HG03066 (cell line): ENCODE measurements at regions not wholly inside any gene's neighbourhood (a gene's known extent, or its start where the extent isn't known, plus 50 kb on each side); places are given as distances from the start of the nearest gene placed in this dataset.

Experiments used
- ATAC-seq: cut with Tn5 transposase; IDR thresholded peaks from one replicate; pipeline ENCODE4 v1.9.1; 2021; ENCODE audit warnings: low read depth; ENCODE audit not compliant: unreplicated experiment

DNA sequence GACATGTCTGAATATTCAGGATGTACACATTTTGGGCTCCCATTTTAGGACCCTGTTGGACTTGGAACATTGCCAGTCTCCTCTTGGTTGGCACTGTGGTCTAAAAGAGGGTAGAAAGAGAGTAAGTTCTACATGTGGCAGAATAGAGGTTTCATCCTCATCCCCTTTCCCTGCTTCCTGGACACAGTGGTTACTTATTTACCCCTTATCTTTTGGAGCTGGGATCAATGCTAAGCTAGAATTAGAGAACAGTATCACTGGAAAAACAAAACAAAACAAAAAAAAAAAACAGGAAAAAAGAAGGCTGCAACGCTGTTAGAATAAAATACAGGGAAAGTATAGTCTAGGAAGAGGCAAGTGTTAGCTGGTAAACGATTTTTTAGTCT, 790.6 kb downstream of the MAFB start:
- no peak for ATAC-seq

GRCh38 chr20:39897781-39898466, 791.1 kb downstream of the MAFB start:
- ATAC-seq: no peak

GRCh38 chr20:39897058-39897457, 792.0 kb downstream of the MAFB start:
- no peak for ATAC-seq

DNA sequence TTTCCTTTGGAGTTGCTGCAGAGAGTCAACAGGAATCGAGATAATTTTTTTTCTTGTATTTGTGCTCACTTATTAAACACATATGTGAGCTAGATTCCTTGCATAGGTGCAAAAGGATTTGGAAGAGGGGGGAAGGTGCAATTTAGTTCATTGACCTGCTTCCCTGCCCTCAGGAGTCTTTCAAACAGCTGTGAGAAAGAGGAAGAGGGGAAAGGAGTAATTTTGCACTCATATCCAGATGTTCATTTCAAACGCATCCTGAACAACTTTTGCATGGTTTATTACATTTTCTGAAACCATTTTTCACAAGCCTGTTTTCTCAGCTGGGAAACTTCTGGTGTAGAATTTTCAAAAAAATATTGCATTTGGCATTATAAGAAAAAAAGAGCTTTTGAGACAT, 795.0 kb downstream of the MAFB start:
- no peak for ATAC-seq

DNA sequence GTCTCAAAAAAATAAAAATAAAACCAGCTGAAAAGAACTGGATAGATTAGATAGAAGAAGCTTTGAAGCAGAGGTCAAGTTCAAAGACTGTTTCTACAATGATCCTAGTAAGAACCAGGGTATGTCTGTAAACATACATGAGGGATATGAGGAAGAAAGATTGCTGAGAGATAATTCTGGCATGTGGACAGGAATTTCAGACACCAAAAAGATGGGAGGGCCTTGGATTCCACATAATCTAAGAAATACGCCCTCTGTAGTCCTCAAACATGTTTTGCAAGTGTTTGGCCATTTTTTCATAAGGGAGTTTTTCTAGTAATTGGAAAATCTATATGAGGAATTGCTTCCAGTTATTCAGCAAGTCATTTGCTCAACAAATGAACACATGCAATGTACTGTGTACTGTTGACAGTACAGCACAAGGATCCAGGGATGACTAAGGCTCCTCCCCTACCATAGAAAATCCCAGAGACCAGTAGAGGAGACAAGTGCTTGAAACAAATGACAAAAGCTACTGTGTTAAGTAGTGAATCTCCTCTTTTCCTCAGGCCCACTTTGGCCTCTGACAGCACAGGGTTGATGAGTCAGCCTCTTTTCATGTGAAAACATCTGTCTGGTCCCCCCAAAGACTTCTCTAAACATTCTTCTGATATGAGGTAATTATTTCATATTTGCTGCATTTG, 795.9 kb downstream of the MAFB start:
- ATAC-seq: no peak

DNA sequence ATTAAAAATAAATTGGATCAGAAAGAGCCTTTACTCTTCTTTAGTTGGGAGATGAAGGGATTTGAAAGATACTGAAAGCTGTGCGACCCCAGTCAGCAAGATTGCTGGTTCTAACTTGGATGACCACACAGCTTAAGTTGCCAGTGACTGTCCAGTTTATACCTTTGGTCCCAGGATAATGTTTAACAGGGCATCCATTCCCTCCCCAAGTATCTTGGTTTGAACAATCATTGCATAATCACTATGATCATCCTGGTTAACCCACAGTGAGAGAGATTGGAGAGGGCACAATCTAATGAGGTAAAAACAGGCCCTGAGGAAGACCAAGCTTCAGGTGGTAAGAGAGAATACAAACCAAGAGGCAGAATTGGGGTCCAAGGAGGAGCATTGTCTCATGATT, 798.3 kb downstream of the MAFB start:
- ATAC-seq: no peak

DNA sequence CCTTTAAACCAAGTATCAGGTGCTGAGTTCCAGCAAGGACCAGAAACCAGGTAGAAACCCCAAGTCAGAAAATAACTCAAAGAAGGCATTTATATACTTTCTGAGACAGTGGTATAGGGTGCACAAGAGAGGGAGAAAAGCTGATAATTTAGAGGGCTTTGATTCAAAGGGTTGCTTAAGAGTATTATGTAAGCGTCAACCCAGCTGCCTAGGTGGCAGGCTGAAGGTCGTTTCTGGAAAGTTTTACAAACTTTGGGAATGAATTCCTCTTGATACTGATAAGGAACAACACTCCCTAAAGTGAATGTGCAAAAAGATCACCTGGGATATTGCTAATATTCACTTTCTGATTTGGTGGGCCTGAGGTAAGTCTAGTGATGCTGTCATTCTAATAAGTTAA, 800.7 kb downstream of the MAFB start:
- no peak for ATAC-seq

DNA sequence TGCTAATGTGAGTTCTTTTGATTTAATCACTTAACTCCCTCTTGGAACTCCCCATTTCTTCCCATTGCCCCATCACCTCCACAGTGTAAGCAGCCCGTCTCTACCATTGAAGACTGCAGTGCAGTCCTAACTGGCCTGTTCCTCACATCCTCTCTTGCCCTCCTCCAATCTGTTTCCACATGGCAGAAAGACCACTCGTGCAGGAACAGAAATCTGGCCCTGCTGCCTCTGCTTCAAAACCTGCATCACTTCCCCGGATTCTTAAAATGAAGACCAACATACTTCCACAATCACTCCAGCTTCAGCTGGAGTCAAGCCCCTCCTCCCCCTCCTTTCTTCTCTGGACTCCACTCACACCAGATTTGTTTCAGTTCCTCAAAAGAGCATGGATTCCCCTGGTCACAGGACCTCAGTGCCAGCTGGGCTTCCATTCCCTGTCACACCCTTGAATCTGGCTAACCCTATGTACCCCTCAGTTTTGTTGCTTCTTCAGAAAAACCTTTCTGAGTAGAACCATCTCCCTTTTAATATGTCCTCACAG, 802.3 kb downstream of the MAFB start:
- no peak for ATAC-seq

DNA sequence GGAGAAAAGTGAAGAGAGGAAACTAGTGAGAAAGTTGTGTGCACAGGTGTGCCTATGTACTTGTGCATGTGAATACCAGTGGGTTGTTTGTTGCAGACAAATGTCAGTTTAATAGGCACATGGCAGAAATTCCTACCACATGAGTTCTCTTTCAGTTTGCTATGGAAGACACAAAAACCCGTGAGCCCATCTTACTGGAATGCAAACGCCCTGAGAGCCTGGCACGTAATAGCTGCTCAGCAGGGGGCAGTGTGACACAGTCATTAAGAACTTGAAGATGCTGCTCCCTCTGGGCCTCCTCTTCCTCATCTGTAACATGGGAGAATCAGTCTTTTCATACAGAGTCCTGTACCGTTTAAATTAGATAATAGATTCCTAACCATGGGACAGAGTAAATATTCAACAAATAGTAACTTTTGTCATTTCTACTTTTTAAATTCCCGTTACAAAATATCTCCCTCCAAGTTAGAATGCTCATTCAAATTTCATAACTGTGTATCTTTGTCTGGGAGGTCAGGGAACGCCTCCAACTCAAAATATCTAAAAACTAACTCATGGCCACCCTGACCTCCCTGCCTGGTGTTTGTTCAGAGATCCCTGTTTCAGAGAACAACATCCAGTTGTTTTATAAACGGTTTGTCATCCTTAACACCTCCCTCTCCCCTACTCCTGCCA, 802.9 kb downstream of the MAFB start:
- ATAC-seq: no peak

DNA sequence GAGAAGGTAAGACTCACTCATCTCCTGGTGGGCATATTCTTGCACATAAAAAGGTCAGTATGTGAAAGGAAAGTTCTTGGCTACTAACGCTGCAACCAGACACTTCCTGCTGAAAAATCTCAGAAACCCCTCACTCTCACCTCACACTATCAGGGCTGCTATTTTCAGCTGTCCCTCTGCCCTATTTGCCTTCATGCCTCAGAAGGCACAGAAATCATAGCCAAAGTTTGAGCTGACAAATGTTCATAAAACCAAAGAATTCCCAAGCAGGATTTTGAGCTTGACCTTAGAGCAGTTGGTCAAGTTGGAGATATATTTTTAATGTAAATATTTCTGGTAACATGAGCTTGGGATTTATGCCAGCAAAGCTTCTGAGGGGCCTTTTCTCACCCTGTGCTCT, 806.2 kb downstream of the MAFB start:
- no peak for ATAC-seq

- ATAC-seq: no peak
These were observed 808.1 kb downstream of the MAFB start for GRCh38 chr20:39880890-39881289.

GRCh38 chr20:39879296-39879695, 809.7 kb downstream of the MAFB start:
- no peak for ATAC-seq

- no peak for ATAC-seq
These were observed 810.2 kb downstream of the MAFB start for GRCh38 chr20:39878809-39879208.

- no peak for ATAC-seq
These were observed 810.7 kb downstream of the MAFB start for GRCh38 chr20:39878320-39878719.

DNA sequence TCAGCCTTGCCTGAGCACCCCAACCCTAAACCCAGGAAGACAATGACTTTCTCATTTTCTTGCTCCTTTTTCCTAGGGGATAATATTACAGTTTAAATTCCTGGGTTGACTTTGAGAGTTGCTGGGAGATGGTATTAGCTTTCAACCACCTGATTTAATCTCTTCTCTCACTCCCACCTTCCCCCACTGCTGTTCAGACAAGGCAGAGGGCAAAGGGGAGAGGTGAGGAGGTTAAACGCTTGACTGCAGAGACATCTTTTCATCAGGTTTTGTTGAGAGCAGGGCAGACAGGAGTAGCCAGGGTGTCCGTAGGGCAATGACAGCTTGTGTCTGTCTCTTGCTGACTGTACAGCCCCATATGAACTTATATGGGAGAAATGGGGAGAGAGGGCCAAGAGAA, 811.2 kb downstream of the MAFB start:
- no peak for ATAC-seq

GRCh38 chr20:39876976-39877635, 811.9 kb downstream of the MAFB start:
- no peak for ATAC-seq

- no peak for ATAC-seq
These were observed 813.4 kb downstream of the MAFB start for GRCh38 chr20:39875492-39876110.

DNA sequence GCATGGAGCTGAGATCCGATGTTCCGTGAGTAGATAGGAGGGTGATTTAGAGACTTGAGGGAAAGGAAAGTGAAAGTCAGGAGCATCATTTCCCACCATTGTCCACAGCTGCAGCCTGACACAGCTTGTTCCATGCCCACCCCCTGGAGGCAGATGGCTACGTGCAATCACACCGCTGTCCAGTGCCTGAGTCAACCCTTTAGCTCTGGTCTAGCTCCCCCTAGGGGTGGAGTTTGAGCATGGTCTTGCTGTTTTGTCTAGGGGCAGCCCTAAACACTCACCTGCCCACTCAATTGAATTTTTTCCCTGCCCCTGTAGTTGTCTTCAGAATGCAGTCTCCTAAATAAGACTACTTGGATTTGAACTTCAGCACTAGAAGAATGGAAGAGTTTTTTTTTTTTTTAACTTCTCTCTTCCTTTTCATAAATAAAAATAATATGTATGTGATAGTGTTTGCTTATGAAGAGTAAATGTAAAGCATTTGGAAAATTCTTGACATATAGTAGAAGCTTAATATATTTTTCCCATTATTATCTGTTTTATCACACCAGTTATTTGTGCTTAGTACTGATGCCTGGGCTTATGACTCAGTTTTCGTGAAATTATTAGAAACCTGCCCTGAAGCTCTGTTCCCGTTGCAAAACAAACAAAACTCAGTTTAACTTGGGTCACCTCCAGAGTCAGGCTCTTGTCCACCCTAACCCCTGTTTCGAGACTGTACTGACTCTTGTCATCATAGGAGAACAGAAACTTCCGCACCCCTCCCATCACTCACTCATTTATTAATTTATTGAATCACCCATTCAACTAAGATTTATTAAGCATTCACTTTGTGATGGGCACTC, 814.8 kb downstream of the MAFB start:
- ATAC-seq: no peak

GRCh38 chr20:39873286-39873685, 815.8 kb downstream of the MAFB start:
- ATAC-seq: no peak

- ATAC-seq: no peak
These were observed 818.0 kb downstream of the MAFB start for GRCh38 chr20:39871013-39871412.
